GM19452 (cell line): ENCODE measurements at regions not wholly inside any gene's neighbourhood (a gene's known extent, or its start where the extent isn't known, plus 50 kb on each side); places are given as distances from the start of the nearest gene placed in this dataset.

Experiments
- ATAC-seq: cut with Tn5 transposase; IDR thresholded peaks from one replicate; pipeline ENCODE4 v1.9.1; 2021; ENCODE audit not compliant: unreplicated experiment

GRCh38 chr4:184879271-184879670, 53.5 kb upstream of the ACSL1 start:
- ATAC-seq = no peak

GRCh38 chr4:184882276-184882675, 56.5 kb upstream of the ACSL1 start:
- no peak for ATAC-seq

GRCh38 chr4:184883024-184883423, 57.3 kb upstream of the ACSL1 start:
- ATAC-seq = no peak

GRCh38 chr4:184884883-184885282, 59.1 kb upstream of the ACSL1 start:
- no peak for ATAC-seq

- no peak for ATAC-seq
Measured at GRCh38 chr4:184885602-184886001, 59.8 kb upstream of the ACSL1 start.

GRCh38 chr4:184887333-184887732, 61.6 kb upstream of the ACSL1 start:
- ATAC-seq = no peak

- ATAC-seq = no peak
Measured at GRCh38 chr4:184887947-184888346, 62.2 kb upstream of the ACSL1 start.

- ATAC-seq = no peak
Measured at GRCh38 chr4:184889666-184890335, 64.0 kb upstream of the ACSL1 start.

GRCh38 chr4:184890499-184890898, 64.7 kb upstream of the ACSL1 start:
- no peak for ATAC-seq

- ATAC-seq = no peak
Measured at GRCh38 chr4:184891816-184892397, 66.1 kb upstream of the ACSL1 start.

GRCh38 chr4:184892999-184893398, 67.2 kb upstream of the ACSL1 start:
- no peak for ATAC-seq

GRCh38 chr4:184893801-184894571, 68.2 kb upstream of the ACSL1 start:
- no peak for ATAC-seq

- ATAC-seq = no peak
Measured at GRCh38 chr4:184895012-184895695, 69.4 kb upstream of the ACSL1 start.

- peak; percentile 66 for ATAC-seq
Measured at GRCh38 chr4:184896868-184897715, 71.3 kb upstream of the ACSL1 start.

GRCh38 chr4:184897895-184898294, 72.1 kb upstream of the ACSL1 start:
- no peak for ATAC-seq

GRCh38 chr4:184898793-184899192, 73.0 kb upstream of the ACSL1 start:
- ATAC-seq = no peak

- no peak for ATAC-seq
Measured at GRCh38 chr4:184899261-184900134, 73.7 kb upstream of the ACSL1 start.

GRCh38 chr4:184900184-184900583, 74.4 kb upstream of the ACSL1 start:
- ATAC-seq = no peak

GRCh38 chr4:184902550-184902949, 76.8 kb upstream of the ACSL1 start:
- ATAC-seq = no peak
